CD14-positive monocyte (primary cell): ENCODE measurements at regions not wholly inside any gene's neighbourhood (a gene's known extent, or its start where the extent isn't known, plus 50 kb on each side); places are given as distances from the start of the nearest gene placed in this dataset.

Source experiments
- DNase-seq, 3 donors: peaks; one replicate each; pipeline ENCODE4 v3.0.0-alpha.2; 2011 to 2022
- H2AFZ ChIP-seq: 2 replicates; pipeline ENCODE4 v1.6.0; 2012; ENCODE audit warnings: mild to moderate bottlenecking, low read depth, low read length, inconsistent platforms; ENCODE audit not compliant: insufficient read depth, poor library complexity, severe bottlenecking
- H3K27ac ChIP-seq, 2 donors: 1 replicate in 1 of 2; 2 replicates in 1 of 2; pipeline ENCODE4 v1.5.1; 2012 to 2013; ENCODE audit warnings: low read length in 2 of 2, control low read depth in 1 of 2, inconsistent platforms in 1 of 2, low read depth in 1 of 2, mild to moderate bottlenecking in 1 of 2
- H3K27me3 ChIP-seq, 2 donors: one replicate each; pipeline versions ENCODE4 v1.6.0 to v1.6.1; 2011 to 2013; ENCODE audit warnings: low read length in 2 of 2; ENCODE audit not compliant: control insufficient read depth in 2 of 2, insufficient read depth in 2 of 2
- H3K36me3 ChIP-seq, 2 donors: replicated peaks in 1 of 2; 1 replicate in 1 of 2; 2 replicates in 1 of 2; pipeline versions ENCODE4 v1.5.1 to v1.6.1; 2012 to 2013; ENCODE audit warnings: low read length in 2 of 2, control low read depth in 1 of 2, inconsistent platforms in 1 of 2, mild to moderate bottlenecking in 1 of 2; ENCODE audit not compliant: insufficient read depth in 2 of 2, control insufficient read depth in 1 of 2
- H3K4me1 ChIP-seq, 2 donors: 1 replicate in 1 of 2; 2 replicates in 1 of 2; pipeline versions ENCODE4 v1.5.1 to v1.6.1; 2012 to 2013; ENCODE audit warnings: low read length in 2 of 2, control low read depth in 1 of 2, inconsistent platforms in 1 of 2, mild to moderate bottlenecking in 1 of 2, moderate library complexity in 1 of 2; ENCODE audit not compliant: insufficient read depth in 2 of 2, control insufficient read depth in 1 of 2
- H3K4me2 ChIP-seq: replicated peaks from 2 replicates; pipeline ENCODE3; 2012; ENCODE audit warnings: low read length, moderate library complexity, mild to moderate bottlenecking; ENCODE audit not compliant: poor library complexity, severe bottlenecking; ENCODE audit errors: extremely low read depth
- H3K4me3 ChIP-seq, 3 experiments: fragments of 200-600 bp in 1 of 3; sonication (generic) in 1 of 3; replicated peaks in 1 of 3; 1 replicate in 2 of 3; 2 replicates in 1 of 3; pipeline ENCODE4 v1.5.1; 2011 to 2013; ENCODE audit warnings: low read length in 3 of 3, mild to moderate bottlenecking in 3 of 3, control low read depth in 2 of 3, low read depth in 2 of 3, inconsistent platforms in 1 of 3, moderate library complexity in 1 of 3
- H3K79me2 ChIP-seq: 2 replicates; pipeline ENCODE4 v1.6.0; 2012; ENCODE audit warnings: mild to moderate bottlenecking, control low read depth, inconsistent platforms, low read length, moderate library complexity; ENCODE audit not compliant: insufficient read depth
- H3K9ac ChIP-seq: 2 replicates; pipeline ENCODE4 v1.6.0; 2017; ENCODE audit warnings: low read length, mild to moderate bottlenecking; ENCODE audit not compliant: insufficient read depth, poor library complexity, severe bottlenecking
- H3K9me3 ChIP-seq, 2 donors: replicated peaks in 1 of 2; 1 replicate in 1 of 2; 2 replicates in 1 of 2; pipeline versions ENCODE4 v1.5.1 to v1.6.1; 2012 to 2013; ENCODE audit warnings: low read length in 2 of 2, control low read depth in 1 of 2; ENCODE audit not compliant: control insufficient read depth in 1 of 2, insufficient read depth in 1 of 2
- H4K20me1 ChIP-seq: 2 replicates; pipeline ENCODE4 v1.6.0; 2012; ENCODE audit warnings: mild to moderate bottlenecking, low read length, control low read depth, moderate library complexity; ENCODE audit not compliant: insufficient read depth
- H3K27ac Mint-ChIP-seq, 7 donors: one replicate each; pipeline ENCODE4 v1.8.0; 2020; ENCODE audit warnings: mild to moderate bottlenecking in 7 of 7, mixed read lengths in 7 of 7, moderate library complexity in 6 of 7, inconsistent platforms in 2 of 7
- H3K27me3 Mint-ChIP-seq, 3 donors: one replicate each; pipeline ENCODE4 v1.8.0; 2021 to 2022; ENCODE audit warnings: low read depth in 3 of 3, mild to moderate bottlenecking in 3 of 3, mixed read lengths in 3 of 3, moderate library complexity in 3 of 3, inconsistent platforms in 1 of 3
- H3K36me3 Mint-ChIP-seq, 2 donors: one replicate each; pipeline ENCODE4 v1.8.0; 2020; ENCODE audit warnings: mixed read lengths in 2 of 2, inconsistent platforms in 1 of 2, mild to moderate bottlenecking in 1 of 2
- H3K4me1 Mint-ChIP-seq: one replicate; pipeline ENCODE4 v1.8.0; 2020; ENCODE audit warnings: mild to moderate bottlenecking, mixed read lengths
- H3K4me3 Mint-ChIP-seq, 2 donors: one replicate each; pipeline ENCODE4 v1.8.0; 2020; ENCODE audit warnings: mild to moderate bottlenecking in 2 of 2, mixed read lengths in 2 of 2, moderate library complexity in 1 of 2
- H3K9me3 Mint-ChIP-seq, 7 donors: one replicate each; pipeline ENCODE4 v1.8.0; 2020 to 2022; ENCODE audit warnings: mixed read lengths in 7 of 7, mild to moderate bottlenecking in 6 of 7, moderate library complexity in 6 of 7, inconsistent platforms in 2 of 7
- CTCF ChIP-seq: fragments of 200-600 bp; IDR thresholded peaks from one replicate; pipeline ENCODE4 v1.8.0; 2022; ENCODE audit warnings: antibody characterized with exemption, mild to moderate bottlenecking
- WGBS: methylation state at CpG from one replicate; pipeline ENCODE4 v1.1.5; 2013; ENCODE audit warnings: missing lambda C conversion rate; ENCODE audit not compliant: insufficient coverage; 5-methylcytosine and 5-hydroxymethylcytosine counted together
- intact Hi-C, 2 donors: fragments of 100-400 bp; cut with micrococcal nuclease; formaldehyde crosslinking; loops; one replicate each; pipeline versions ENCODE4 v1.15.0 to v1.15.1; 2023

GRCh38 chr5:91703128-91703527 lies 320.0 kb upstream of the ARRDC3 start:
- Mint-ChIP-seq H3K27ac (no peak overlapping the region), H3K4me1 (no peaks in the 10 kb centered on the region), H3K27me3 (no peaks in the 10 kb centered on the region), H3K36me3 (no peaks in the 10 kb centered on the region), H3K4me3 (no peak overlapping the region), H3K9me3 (peaks cover 0 to 12% (median 5%) of the 10 kb centered on the region in 7 donors)
- H3K36me3 ChIP-seq, result no peaks in the 10 kb centered on the region
- 90% methylated on average over 2 of the region's 2 CpGs for WGBS
- no peak overlapping the region for H2AFZ ChIP-seq
- H3K27ac ChIP-seq, result no peak overlapping the region
- no peak for TF ChIP-seq CTCF
- no peak overlapping the region for H3K4me2 ChIP-seq
- no peaks in the 10 kb centered on the region for H3K79me2 ChIP-seq
- peaks cover 6 to 11% of the 10 kb centered on the region in 2 donors for H3K9me3 ChIP-seq
- no peaks in the 10 kb centered on the region for H3K4me1 ChIP-seq
- no peak overlapping the region for H3K4me3 ChIP-seq
- no peak overlapping the region for H3K9ac ChIP-seq
- no peaks in the 10 kb centered on the region for H3K27me3 ChIP-seq
- intact Hi-C loops, result no loop called here
- H4K20me1 ChIP-seq, result no peaks in the 10 kb centered on the region
- DNase-seq, result no peak

GRCh38 chr5:91699429-91699828 lies 316.3 kb upstream of the ARRDC3 start:
- no peaks in the 10 kb centered on the region for H3K79me2 ChIP-seq
- Mint-ChIP-seq H3K4me1 (no peaks in the 10 kb centered on the region), H3K9me3 (peaks cover 0 to 20% (median 5%) of the 10 kb centered on the region in 7 donors), H3K27ac (no peak overlapping the region), H3K36me3 (no peaks in the 10 kb centered on the region), H3K4me3 (no peak overlapping the region), H3K27me3 (no peaks in the 10 kb centered on the region)
- H3K4me3 ChIP-seq, result no peak overlapping the region
- H3K4me2 ChIP-seq, result no peak overlapping the region
- no peak for TF ChIP-seq CTCF
- intact Hi-C loops, result no loop called here
- no peak overlapping the region for H3K27ac ChIP-seq
- 100% methylated on average over 1 of the region's 3 CpGs for WGBS
- no peak for DNase-seq
- H2AFZ ChIP-seq, result no peak overlapping the region
- H3K36me3 ChIP-seq, result no peaks in the 10 kb centered on the region
- H3K9me3 ChIP-seq, result peaks cover 6 to 11% of the 10 kb centered on the region in 2 donors
- H4K20me1 ChIP-seq, result no peaks in the 10 kb centered on the region
- H3K27me3 ChIP-seq, result no peaks in the 10 kb centered on the region
- H3K9ac ChIP-seq, result no peak overlapping the region
- H3K4me1 ChIP-seq, result no peaks in the 10 kb centered on the region
